Gastroesophageal sphincter (tissue), 3 donors: ENCODE measurements at regions not wholly inside any gene's neighbourhood (a gene's known extent, or its start where the extent isn't known, plus 50 kb on each side); places are given as distances from the start of the nearest gene placed in this dataset.

Experiments
- CTCF ChIP-seq, 4 experiments: fragments of 200-600 bp in 2 of 4; fragments of 450-650 bp in 2 of 4; sonication (generic) in 1 of 4; IDR thresholded peaks; one replicate each; pipeline ENCODE4 v1.5.1; 2017 to 2019; ENCODE audit warnings: antibody characterized with exemption in 4 of 4, mild to moderate bottlenecking in 2 of 4, moderate library complexity in 2 of 4
- EP300 ChIP-seq: sonication (generic); formaldehyde crosslinking; IDR thresholded peaks from one replicate; pipeline ENCODE4 v1.6.1; 2017; ENCODE audit warnings: antibody characterized with exemption, mild to moderate bottlenecking
- POLR2A ChIP-seq, 2 donors: fragments of 450-650 bp; IDR thresholded peaks; one replicate each; pipeline ENCODE4 v1.6.1; 2017; ENCODE audit warnings: antibody characterized with exemption in 2 of 2, mild to moderate bottlenecking in 2 of 2, moderate library complexity in 1 of 2
- POLR2AphosphoS5 ChIP-seq: sonication (generic); formaldehyde crosslinking; IDR thresholded peaks from one replicate; pipeline ENCODE4 v1.6.1; 2017; ENCODE audit warnings: antibody characterized with exemption

- TF ChIP-seq CTCF (IDR thresholded peaks at IDR 0.05) = no peak
- no peak for TF ChIP-seq POLR2AphosphoS5
- no peak for TF ChIP-seq EP300
- no peak for TF ChIP-seq POLR2A (IDR thresholded peaks at IDR 0.05)
Observed at GRCh38 chr5:56443826-56444225, 210.7 kb upstream of the ANKRD55 start.
